Transverse colon (tissue), 4 donors: ENCODE measurements at regions not wholly inside any gene's neighbourhood (a gene's known extent, or its start where the extent isn't known, plus 50 kb on each side); places are given as distances from the start of the nearest gene placed in this dataset.

Experiments used
- CTCF ChIP-seq, 5 experiments: fragments of 200-600 bp in 3 of 5; fragments of 450-650 bp in 2 of 5; sonication (generic) in 3 of 5; IDR thresholded peaks; 1 replicate in 2 of 5; 2 replicates in 3 of 5; pipeline ENCODE4 v1.5.1; 2016 to 2017; ENCODE audit warnings: antibody characterized with exemption in 5 of 5, inconsistent platforms in 3 of 5, mild to moderate bottlenecking in 2 of 5, moderate library complexity in 1 of 5
- EP300 ChIP-seq: sonication (generic); formaldehyde crosslinking; IDR thresholded peaks from one replicate; pipeline ENCODE4 v1.6.1; 2017; ENCODE audit warnings: antibody characterized with exemption, low read depth
- POLR2A ChIP-seq: fragments of 450-650 bp; IDR thresholded peaks from one replicate; pipeline ENCODE4 v1.6.1; 2016; ENCODE audit warnings: antibody characterized with exemption, mild to moderate bottlenecking, moderate library complexity
- POLR2AphosphoS5 ChIP-seq, 3 donors: sonication (generic); formaldehyde crosslinking; IDR thresholded peaks; one replicate each; pipeline ENCODE4 v1.6.1; 2016; ENCODE audit warnings: antibody characterized with exemption in 3 of 3

- TF ChIP-seq CTCF (IDR thresholded peaks at IDR 0.05) (no peak), POLR2A (no peak), POLR2AphosphoS5 (IDR thresholded peaks at IDR 0.05) (no peak), EP300 (no peak)
Measured at GRCh38 chr17:6919158-6919557, 76.7 kb upstream of the ALOX12 start.
